Thyroid gland (tissue), 4 donors: ENCODE measurements at regions not wholly inside any gene's neighbourhood (a gene's known extent, or its start where the extent isn't known, plus 50 kb on each side); places are given as distances from the start of the nearest gene placed in this dataset.
"Not testable (repeated sequence)": the region's sequence is repeated elsewhere in the genome, so short reads cannot be mapped to it uniquely, and the experiment has no call there.

Source experiments
- CTCF ChIP-seq, 6 experiments: fragments of 200-600 bp in 3 of 6; fragments of 450-650 bp in 3 of 6; sonication (generic) in 3 of 6; IDR thresholded peaks; one replicate each; pipeline ENCODE4 v1.5.1; 2016 to 2019; ENCODE audit warnings: antibody characterized with exemption in 6 of 6, mild to moderate bottlenecking in 2 of 6, inconsistent platforms in 1 of 6, moderate library complexity in 1 of 6
- POLR2A ChIP-seq, 2 donors: fragments of 450-650 bp; IDR thresholded peaks; one replicate each; pipeline ENCODE4 v1.6.1; 2017; ENCODE audit warnings: antibody characterized with exemption in 2 of 2, mild to moderate bottlenecking in 2 of 2, moderate library complexity in 1 of 2

DNA sequence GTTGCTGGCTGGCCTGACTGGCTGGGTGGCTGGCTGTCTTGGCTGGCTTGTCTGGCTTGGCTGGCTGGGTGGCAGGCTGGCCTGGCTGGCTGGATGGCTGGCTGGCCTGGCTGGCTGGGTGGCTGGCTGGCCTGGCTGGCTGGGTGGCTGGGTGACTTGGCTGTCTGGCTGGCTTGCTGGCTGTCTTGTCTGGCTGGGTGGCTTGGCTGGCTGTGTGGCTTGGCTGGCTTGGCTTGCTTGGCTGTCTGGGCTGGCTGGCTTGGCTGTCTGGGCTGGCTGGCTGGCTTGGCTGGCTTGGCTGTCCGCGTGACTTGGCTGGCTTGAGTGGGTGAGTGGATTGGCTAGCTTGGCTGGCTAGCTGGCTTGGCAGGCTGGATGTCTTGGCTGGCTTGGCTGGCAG is 2835.6 kb downstream of the RPIA start:
- TF ChIP-seq CTCF, POLR2A (IDR thresholded peaks at IDR 0.05): not testable (repeated sequence)
